ENCODE measurements at regions not wholly inside any gene's neighbourhood (a gene's known extent, or its start where the extent isn't known, plus 50 kb on each side); places are given as distances from the start of the nearest gene placed in this dataset.

DNA sequence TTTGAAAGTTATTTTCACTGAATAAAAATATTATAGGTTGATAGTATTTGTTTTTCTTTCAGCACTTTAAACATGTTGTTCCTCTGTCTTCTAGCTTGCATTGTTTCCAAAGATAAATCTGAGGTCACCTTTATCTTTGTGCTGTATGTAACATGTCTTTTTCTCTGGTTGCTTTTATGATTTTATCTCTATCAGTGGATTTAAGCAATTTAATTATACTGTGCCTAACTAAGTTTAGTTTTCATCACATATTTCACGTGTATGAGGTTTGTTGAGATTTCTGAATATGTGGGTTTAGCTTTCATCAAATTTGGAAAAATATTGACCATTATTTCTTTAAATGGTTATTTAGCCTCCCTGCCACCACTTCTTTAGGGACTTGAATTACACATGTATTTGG, 214.5 kb downstream of the SNX18 start:
- no peaks in the 10 kb centered on the region for H3K36me3 ChIP-seq (ENCODE audit: control insufficient read depth in 1 of 2, insufficient read depth in 2 of 2, low read length in 2 of 2)
- no peak overlapping the region for H3K4me2 ChIP-seq (ENCODE audit: low read length)
- H3K9me2 ChIP-seq (ENCODE audit: insufficient read depth) = no peaks in the 10 kb centered on the region; the same call in 1 of the 2 replicates
- H3K27me3 ChIP-seq (ENCODE audit: insufficient read depth, low read length) = peaks cover 9% of the 10 kb centered on the region
- DNase-seq (ENCODE audit: low read depth, low spot score) = no peak
- H3K4me3 ChIP-seq (replicated peaks in 1 of 2; ENCODE audit: low read depth in 1 of 2, low read length in 2 of 2) = no peak overlapping the region
- no peaks in the 10 kb centered on the region for H3K79me2 ChIP-seq (ENCODE audit: insufficient read depth, low read length)
- no peak for ATAC-seq
- intact Hi-C loops (cut with micrococcal nuclease) = no loop called here
- H4K20me1 ChIP-seq (ENCODE audit: insufficient read depth) = no peaks in the 10 kb centered on the region
- no peak overlapping the region for H3K9ac ChIP-seq (ENCODE audit: low read length)
- CTCF ChIA-PET = no interaction called here
- POLR2A ChIA-PET = no interaction called here
- no peak overlapping the region for H3K27ac ChIP-seq (ENCODE audit: low read depth, low read length)
- no peak for TF ChIP-seq ZNF274 (IDR thresholded peaks at IDR 0.05; ENCODE audit: low read depth, low read length)
- TF ChIP-seq CEBPB (IDR thresholded peaks at IDR 0.05; ENCODE audit: low read depth) = no peak
- no peak for TF ChIP-seq POLR2AphosphoS5 (IDR thresholded peaks at IDR 0.05; ENCODE audit: low read depth, low read length)
- TF ChIP-seq EGR1 (IDR thresholded peaks at IDR 0.05; ENCODE audit: low read depth) = no peak
- no peak for TF ChIP-seq SP1 (IDR thresholded peaks at IDR 0.05; ENCODE audit: low read depth)
- TF ChIP-seq CBX3 (IDR thresholded peaks at IDR 0.05; ENCODE audit: low read depth) = no peak
- TF ChIP-seq SRF (IDR thresholded peaks at IDR 0.05; ENCODE audit: low read depth) = no peak
- no peak for TF ChIP-seq ELF1 (IDR thresholded peaks at IDR 0.05; ENCODE audit: borderline replicate concordance, low read depth)
- TF ChIP-seq, protein P1, sequence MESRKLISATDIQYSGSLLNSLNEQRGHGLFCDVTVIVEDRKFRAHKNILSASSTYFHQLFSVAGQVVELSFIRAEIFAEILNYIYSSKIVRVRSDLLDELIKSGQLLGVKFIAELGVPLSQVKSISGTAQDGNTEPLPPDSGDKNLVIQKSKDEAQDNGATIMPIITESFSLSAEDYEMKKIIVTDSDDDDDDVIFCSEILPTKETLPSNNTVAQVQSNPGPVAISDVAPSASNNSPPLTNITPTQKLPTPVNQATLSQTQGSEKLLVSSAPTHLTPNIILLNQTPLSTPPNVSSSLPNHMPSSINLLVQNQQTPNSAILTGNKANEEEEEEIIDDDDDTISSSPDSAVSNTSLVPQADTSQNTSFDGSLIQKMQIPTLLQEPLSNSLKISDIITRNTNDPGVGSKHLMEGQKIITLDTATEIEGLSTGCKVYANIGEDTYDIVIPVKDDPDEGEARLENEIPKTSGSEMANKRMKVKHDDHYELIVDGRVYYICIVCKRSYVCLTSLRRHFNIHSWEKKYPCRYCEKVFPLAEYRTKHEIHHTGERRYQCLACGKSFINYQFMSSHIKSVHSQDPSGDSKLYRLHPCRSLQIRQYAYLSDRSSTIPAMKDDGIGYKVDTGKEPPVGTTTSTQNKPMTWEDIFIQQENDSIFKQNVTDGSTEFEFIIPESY (IDR thresholded peaks at IDR 0.05; ENCODE audit: extremely low read depth, insufficient replicate concordance, low read length) = no peak
- TF ChIP-seq JUND (IDR thresholded peaks at IDR 0.05) = no peak
- TF ChIP-seq TCF7L2 (IDR thresholded peaks at IDR 0.05; ENCODE audit: borderline replicate concordance, extremely low read depth, insufficient read depth, insufficient read length) = no peak
- no peaks in the 10 kb centered on the region for H3K4me1 ChIP-seq (ENCODE audit: control insufficient read depth in 1 of 2, insufficient read depth in 2 of 2, low read length in 2 of 2)
- no TSS peak for BruUV-seq (replicated peaks)
- H2AFZ ChIP-seq (ENCODE audit: low read depth, low read length, poor library complexity, severe bottlenecking) = no peak overlapping the region
- RAD21 ChIA-PET (ENCODE audit: low non-redundant PET in 1 of 2, low total read pairs in 2 of 2, uncharacterized antibody in 2 of 2, unreplicated experiment in 2 of 2) = no interaction called here
- no peaks in the 10 kb centered on the region for H3K9me3 ChIP-seq (ENCODE audit: control insufficient read depth in 1 of 2, insufficient read depth in 1 of 2, low read depth in 1 of 2, low read length in 2 of 2)

All from HCT116 (cell line).